ENCODE measurements at regions not wholly inside any gene's neighbourhood (a gene's known extent, or its start where the extent isn't known, plus 50 kb on each side); places are given as distances from the start of the nearest gene placed in this dataset.

- DNase-seq (ENCODE audit: low spot score) (no peak), ATAC-seq (ENCODE audit: low FRiP score) (no peak)
- TF ChIP-seq CTCF (IDR thresholded peaks at IDR 0.05): no peak
Observed at GRCh38 chr10:31646519-31646918, 282.1 kb downstream of the ARHGAP12 start.

- ATAC-seq (ENCODE audit: low FRiP score): no peak
- DNase-seq (ENCODE audit: low spot score): no peak
- TF ChIP-seq CTCF (IDR thresholded peaks at IDR 0.05): no peak
Observed at GRCh38 chr10:31645786-31646185, 282.8 kb downstream of the ARHGAP12 start.

GRCh38 chr10:31644931-31645633, 283.5 kb downstream of the ARHGAP12 start:
- TF ChIP-seq CTCF (IDR thresholded peaks at IDR 0.05): no peak
- DNase-seq (ENCODE audit: low spot score): no peak
- no peak for ATAC-seq (ENCODE audit: low FRiP score)

- no peak for ATAC-seq (ENCODE audit: low FRiP score)
- DNase-seq (ENCODE audit: low spot score): no peak
- no peak for TF ChIP-seq CTCF (IDR thresholded peaks at IDR 0.05)
Observed at GRCh38 chr10:31642281-31642680, 286.4 kb downstream of the ARHGAP12 start.

- ATAC-seq (ENCODE audit: low FRiP score) (no peak), DNase-seq (ENCODE audit: low spot score) (no peak)
- TF ChIP-seq CTCF (IDR thresholded peaks at IDR 0.05): no peak
Observed at GRCh38 chr10:31635415-31636065, 293.1 kb downstream of the ARHGAP12 start.

- ATAC-seq (ENCODE audit: low FRiP score) (no peak), DNase-seq (ENCODE audit: low spot score) (no peak)
- TF ChIP-seq CTCF (IDR thresholded peaks at IDR 0.05): no peak
Observed at GRCh38 chr10:31635009-31635408, 293.6 kb downstream of the ARHGAP12 start.

Measured in omental fat pad (tissue), 3 donors.